IPS DF 19.7 (cell line): ENCODE measurements at regions not wholly inside any gene's neighbourhood (a gene's known extent, or its start where the extent isn't known, plus 50 kb on each side); places are given as distances from the start of the nearest gene placed in this dataset.

Experiments
- DNase-seq: peaks from one replicate; pipeline ENCODE4 v3.0.0-alpha.2; 2013; ENCODE audit warnings: low read depth, low spot score

DNA sequence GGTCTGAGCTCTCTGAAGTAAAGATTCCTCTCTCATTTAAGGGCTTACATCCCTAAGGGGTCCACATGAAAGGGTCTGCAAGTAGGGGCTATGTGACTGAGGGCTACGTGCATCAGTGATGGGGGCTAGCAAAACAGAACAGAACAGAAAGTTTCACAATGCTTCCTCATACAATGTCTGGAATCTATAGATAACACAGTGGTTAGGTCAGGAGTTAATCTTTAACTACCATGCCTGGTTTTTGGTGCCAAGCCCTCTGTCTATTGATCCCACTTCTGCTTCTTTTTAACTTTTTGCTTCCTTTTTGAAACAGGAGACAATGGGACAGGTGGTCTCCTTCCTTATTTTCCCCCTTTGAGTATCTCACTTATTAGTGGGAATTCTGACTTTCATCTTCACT, 263.0 kb downstream of the DDX3Y start:
- DNase-seq, result no peak

DNA sequence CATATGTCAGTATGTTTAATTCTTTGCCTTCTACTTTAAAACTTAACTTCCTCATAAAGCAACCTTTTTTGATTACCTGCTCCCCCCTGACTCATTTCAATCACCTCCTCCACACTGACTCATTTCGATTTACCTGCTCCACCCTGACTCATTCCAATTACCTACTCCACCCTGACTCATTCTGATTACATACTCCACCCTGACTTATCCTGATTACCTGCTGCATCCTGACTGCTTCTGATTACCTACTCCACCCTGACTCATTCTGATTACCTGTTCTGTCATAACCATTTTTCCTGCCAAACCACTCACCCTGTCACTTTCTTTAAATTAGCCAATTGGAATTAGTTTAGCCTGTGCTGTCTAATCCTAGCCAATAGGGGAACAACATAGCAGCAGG, 263.6 kb downstream of the DDX3Y start:
- DNase-seq, result no peak
